MM.1S (cell line): ENCODE measurements at regions not wholly inside any gene's neighbourhood (a gene's known extent, or its start where the extent isn't known, plus 50 kb on each side); places are given as distances from the start of the nearest gene placed in this dataset.

ENCODE experiments used
- DNase-seq: peaks from one replicate; pipeline ENCODE4 v3.0.0-alpha.2; 2015
- H2AFZ ChIP-seq: fragments of 300-600 bp; sonication (generic); 2 replicates; pipeline ENCODE4 v1.6.0; 2016; ENCODE audit warnings: antibody characterized with exemption, low read length
- H3F3A ChIP-seq: fragments of 300-600 bp; sonication (generic); 2 replicates; pipeline ENCODE4 v1.6.1; 2016; ENCODE audit warnings: mild to moderate bottlenecking, antibody characterized with exemption, low read length, moderate library complexity, mixed read lengths; ENCODE audit not compliant: insufficient read depth
- H3K27ac ChIP-seq: fragments of 300-600 bp; sonication (generic); 2 replicates; pipeline ENCODE4 v1.5.1; 2016; ENCODE audit warnings: mild to moderate bottlenecking, low read length
- H3K27me3 ChIP-seq: fragments of 300-600 bp; sonication (generic); replicated peaks from 2 replicates; pipeline ENCODE4 v1.6.0; 2016; ENCODE audit warnings: low read length; ENCODE audit not compliant: insufficient read depth
- H3K36me3 ChIP-seq: fragments of 300-600 bp; sonication (generic); replicated peaks from 2 replicates; pipeline ENCODE4 v1.6.1; 2016; ENCODE audit warnings: mild to moderate bottlenecking, low read length, mixed read lengths; ENCODE audit not compliant: insufficient read depth
- H3K4me1 ChIP-seq: fragments of 300-600 bp; sonication (generic); 2 replicates; pipeline ENCODE4 v1.6.1; 2016; ENCODE audit warnings: low read length, mixed read lengths
- H3K4me2 ChIP-seq: fragments of 300-600 bp; sonication (generic); 2 replicates; pipeline ENCODE4 v1.6.0; 2016; ENCODE audit warnings: low read depth, low read length
- H3K4me3 ChIP-seq: fragments of 300-600 bp; sonication (generic); 2 replicates; pipeline ENCODE4 v1.5.1; 2016; ENCODE audit warnings: low read length, mixed read lengths
- H3K79me2 ChIP-seq: fragments of 300-600 bp; sonication (generic); 2 replicates; pipeline ENCODE4 v1.6.1; 2016; ENCODE audit warnings: mixed run types, low read length, mixed read lengths
- H3K9ac ChIP-seq: fragments of 300-600 bp; sonication (generic); 2 replicates; pipeline ENCODE4 v1.6.1; 2016; ENCODE audit warnings: low read length, mixed read lengths
- H3K9me2 ChIP-seq: fragments of 300-600 bp; sonication (generic); replicated peaks from 2 replicates; pipeline ENCODE4 v1.6.1; 2016; ENCODE audit warnings: mild to moderate bottlenecking, low read length, mixed read lengths; ENCODE audit not compliant: insufficient read depth
- H3K9me3 ChIP-seq: fragments of 300-600 bp; sonication (generic); replicated peaks from 2 replicates; pipeline ENCODE4 v1.6.1; 2016; ENCODE audit warnings: mild to moderate bottlenecking, low read length, mixed read lengths; ENCODE audit not compliant: insufficient read depth
- H4K20me1 ChIP-seq: fragments of 300-600 bp; sonication (generic); 2 replicates; pipeline ENCODE4 v1.6.1; 2016; ENCODE audit warnings: mild to moderate bottlenecking, low read length, moderate library complexity, mixed read lengths; ENCODE audit not compliant: insufficient read depth
- EZH2 ChIP-seq: fragments of 300-600 bp; sonication (generic); optimal IDR thresholded peaks from 2 replicates; pipeline ENCODE3; 2017; ENCODE audit warnings: low read depth, mild to moderate bottlenecking, antibody characterized with exemption, low read length, mixed read lengths
- EZH2phosphoT487 ChIP-seq: fragments of 300-600 bp; sonication (generic); IDR thresholded peaks from 2 replicates; pipeline ENCODE4 v1.6.1; 2018; ENCODE audit warnings: antibody characterized with exemption, low read length
- TF ChIP-seq, protein P1 (sequence below): fragments of 300-600 bp; sonication (generic); IDR thresholded peaks from 2 replicates; pipeline ENCODE4 v1.5.1; 2016; ENCODE audit warnings: antibody characterized with exemption, low read length, mixed read lengths

DNA sequence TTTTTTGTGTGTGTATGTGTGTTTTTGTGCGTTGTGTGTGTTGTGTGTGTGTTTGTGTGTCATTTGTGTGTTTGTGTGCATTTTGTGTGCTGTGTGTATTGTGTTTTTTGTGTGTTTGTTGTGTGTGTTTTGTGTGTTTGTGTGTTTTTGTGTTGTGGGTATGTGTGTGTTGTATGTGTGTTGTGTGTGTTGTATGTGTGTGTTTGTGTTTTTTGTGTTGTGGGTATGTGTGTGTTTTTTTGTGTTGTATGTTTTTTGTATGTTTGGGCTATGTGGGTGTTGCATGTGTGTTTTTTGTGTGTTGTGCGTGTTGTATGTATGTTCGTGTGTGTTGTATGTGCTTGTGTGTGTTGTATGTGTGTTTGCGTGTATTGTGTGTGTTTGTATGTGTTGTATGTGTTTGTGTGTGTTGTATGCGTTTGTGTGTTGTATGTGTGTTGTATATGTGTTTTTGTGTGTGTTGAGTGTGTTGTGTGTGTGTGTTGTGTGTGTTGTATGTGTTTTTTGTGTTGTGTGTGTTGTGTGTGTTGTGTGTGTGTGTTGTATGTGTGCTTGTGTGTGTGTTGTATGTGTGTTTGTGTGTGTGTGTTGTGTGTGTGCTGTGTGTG is 275.3 kb downstream of the HRH4 start:
- Histone ChIP-seq H3K9me3 (no peaks in the 10 kb centered on the region), H3K4me2 (no peak overlapping the region), H3K4me3 (no peak overlapping the region), H3K9me2 (no peaks in the 10 kb centered on the region), H4K20me1 (no peaks in the 10 kb centered on the region), H3K27ac (no peak overlapping the region), H3K79me2 (no peaks in the 10 kb centered on the region), H3F3A (no peaks in the 10 kb centered on the region), H3K36me3 (no peaks in the 10 kb centered on the region), H3K27me3 (no peaks in the 10 kb centered on the region), H3K4me1 (no peaks in the 10 kb centered on the region), H3K9ac (no peak overlapping the region), H2AFZ (no peak overlapping the region)
- DNase-seq: no peak
- TF ChIP-seq, protein P1, sequence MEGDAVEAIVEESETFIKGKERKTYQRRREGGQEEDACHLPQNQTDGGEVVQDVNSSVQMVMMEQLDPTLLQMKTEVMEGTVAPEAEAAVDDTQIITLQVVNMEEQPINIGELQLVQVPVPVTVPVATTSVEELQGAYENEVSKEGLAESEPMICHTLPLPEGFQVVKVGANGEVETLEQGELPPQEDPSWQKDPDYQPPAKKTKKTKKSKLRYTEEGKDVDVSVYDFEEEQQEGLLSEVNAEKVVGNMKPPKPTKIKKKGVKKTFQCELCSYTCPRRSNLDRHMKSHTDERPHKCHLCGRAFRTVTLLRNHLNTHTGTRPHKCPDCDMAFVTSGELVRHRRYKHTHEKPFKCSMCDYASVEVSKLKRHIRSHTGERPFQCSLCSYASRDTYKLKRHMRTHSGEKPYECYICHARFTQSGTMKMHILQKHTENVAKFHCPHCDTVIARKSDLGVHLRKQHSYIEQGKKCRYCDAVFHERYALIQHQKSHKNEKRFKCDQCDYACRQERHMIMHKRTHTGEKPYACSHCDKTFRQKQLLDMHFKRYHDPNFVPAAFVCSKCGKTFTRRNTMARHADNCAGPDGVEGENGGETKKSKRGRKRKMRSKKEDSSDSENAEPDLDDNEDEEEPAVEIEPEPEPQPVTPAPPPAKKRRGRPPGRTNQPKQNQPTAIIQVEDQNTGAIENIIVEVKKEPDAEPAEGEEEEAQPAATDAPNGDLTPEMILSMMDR: no peak
- no peak for TF ChIP-seq EZH2phosphoT487
- no peak for TF ChIP-seq EZH2

- Histone ChIP-seq H3F3A (no peaks in the 10 kb centered on the region), H3K9ac (no peak overlapping the region), H3K9me2 (no peaks in the 10 kb centered on the region), H3K36me3 (no peaks in the 10 kb centered on the region), H3K79me2 (no peaks in the 10 kb centered on the region), H4K20me1 (no peaks in the 10 kb centered on the region), H3K4me1 (no peaks in the 10 kb centered on the region), H3K27ac (no peak overlapping the region), H3K27me3 (no peaks in the 10 kb centered on the region), H3K4me3 (no peak overlapping the region), H3K9me3 (no peaks in the 10 kb centered on the region), H3K4me2 (no peak overlapping the region), H2AFZ (no peak overlapping the region)
- no peak for DNase-seq
- TF ChIP-seq, protein P1: no peak
- no peak for TF ChIP-seq EZH2phosphoT487
- TF ChIP-seq EZH2: no peak
Observed at GRCh38 chr18:24736662-24737330, 276.4 kb downstream of the HRH4 start.

DNA sequence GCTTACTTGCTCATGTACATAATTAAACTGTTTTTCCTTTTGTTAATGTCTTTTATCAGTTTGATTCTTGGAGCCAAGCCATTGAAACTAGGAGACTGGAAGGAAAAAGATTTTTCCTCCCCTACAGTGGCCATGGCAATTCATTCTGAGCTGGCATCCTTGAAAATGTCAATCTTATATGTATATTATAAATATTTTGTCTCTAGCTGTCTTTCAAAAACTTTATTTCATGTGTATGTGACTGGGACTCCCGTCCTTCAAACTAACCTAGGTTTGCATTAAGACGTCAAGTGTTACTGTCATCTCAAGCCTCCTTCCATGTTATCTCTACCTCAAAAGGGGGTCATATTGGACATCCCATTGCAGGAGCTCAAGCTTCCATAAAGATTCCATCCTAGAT is 280.4 kb downstream of the HRH4 start:
- H4K20me1 ChIP-seq: no peaks in the 10 kb centered on the region
- H3K79me2 ChIP-seq: no peaks in the 10 kb centered on the region
- TF ChIP-seq, protein P1: no peak
- no peak for TF ChIP-seq EZH2phosphoT487
- TF ChIP-seq EZH2: no peak
- H3K9me2 ChIP-seq: no peaks in the 10 kb centered on the region
- no peak overlapping the region for H3K27ac ChIP-seq
- no peak overlapping the region for H3K4me2 ChIP-seq
- no peak overlapping the region for H2AFZ ChIP-seq
- DNase-seq: no peak
- no peaks in the 10 kb centered on the region for H3K9me3 ChIP-seq
- no peaks in the 10 kb centered on the region for H3F3A ChIP-seq
- no peak overlapping the region for H3K9ac ChIP-seq
- no peaks in the 10 kb centered on the region for H3K27me3 ChIP-seq
- H3K36me3 ChIP-seq: no peaks in the 10 kb centered on the region
- no peaks in the 10 kb centered on the region for H3K4me1 ChIP-seq
- H3K4me3 ChIP-seq: no peak overlapping the region
